NT2/D1 (cell line): ENCODE measurements at regions not wholly inside any gene's neighbourhood (a gene's known extent, or its start where the extent isn't known, plus 50 kb on each side); places are given as distances from the start of the nearest gene placed in this dataset.

Experiments used
- YY1 ChIP-seq: IDR thresholded peaks from 2 replicates; pipeline ENCODE4 v1.6.1; 2011; ENCODE audit not compliant: insufficient read length, insufficient read depth
- ZNF274 ChIP-seq: IDR thresholded peaks from 2 replicates; pipeline ENCODE4 v1.6.1; 2011; ENCODE audit warnings: mild to moderate bottlenecking, low read depth, low read length

- TF ChIP-seq ZNF274 (no peak), YY1 (no peak)
Measured at GRCh38 chr17:438191-438590, 85.6 kb upstream of the RPH3AL start.
